Liver (tissue), 8 donors: ENCODE measurements at regions not wholly inside any gene's neighbourhood (a gene's known extent, or its start where the extent isn't known, plus 50 kb on each side); places are given as distances from the start of the nearest gene placed in this dataset.

Experiments used
- DNase-seq: peaks from one replicate; pipeline ENCODE4 v3.0.0-alpha.2; 2017; ENCODE audit warnings: low spot score
- H3K27ac ChIP-seq, 2 donors: one replicate each; pipeline ENCODE4 v1.7.0; 2013; ENCODE audit warnings: inconsistent platforms in 2 of 2, low read length in 2 of 2, control low read depth in 1 of 2, low read depth in 1 of 2, mild to moderate bottlenecking in 1 of 2
- H3K27me3 ChIP-seq, 4 donors: one replicate each; pipeline versions ENCODE4 v1.6.1 to v1.7.0; 2013; ENCODE audit warnings: low read length in 3 of 4, inconsistent platforms in 1 of 4, mild to moderate bottlenecking in 1 of 4, moderate library complexity in 1 of 4; ENCODE audit not compliant: control insufficient read depth in 4 of 4, insufficient read depth in 4 of 4
- H3K36me3 ChIP-seq, 4 donors: one replicate each; pipeline versions ENCODE4 v1.6.1 to v1.7.0; 2013; ENCODE audit warnings: low read length in 3 of 4, mild to moderate bottlenecking in 3 of 4, low read depth in 1 of 4, moderate library complexity in 1 of 4; ENCODE audit not compliant: control insufficient read depth in 4 of 4, insufficient read depth in 3 of 4
- H3K4me1 ChIP-seq, 4 donors: one replicate each; pipeline versions ENCODE4 v1.6.1 to v1.7.0; 2013; ENCODE audit warnings: low read length in 3 of 4, mild to moderate bottlenecking in 3 of 4, moderate library complexity in 1 of 4; ENCODE audit not compliant: control insufficient read depth in 4 of 4, insufficient read depth in 4 of 4
- H3K4me3 ChIP-seq, 3 donors: one replicate each; pipeline versions ENCODE4 v1.6.1 to v1.7.0; 2013; ENCODE audit warnings: low read length in 3 of 3, control low read depth in 1 of 3, low read depth in 1 of 3, mild to moderate bottlenecking in 1 of 3
- H3K9ac ChIP-seq, 2 donors: one replicate each; pipeline ENCODE4 v1.7.0; 2013; ENCODE audit warnings: low read length in 2 of 2, mild to moderate bottlenecking in 2 of 2, moderate library complexity in 2 of 2, control low read depth in 1 of 2, low read depth in 1 of 2
- H3K9me3 ChIP-seq, 4 donors: one replicate each; pipeline versions ENCODE4 v1.6.1 to v1.7.0; 2013; ENCODE audit warnings: low read length in 3 of 4; ENCODE audit not compliant: control insufficient read depth in 4 of 4
- ATF3 ChIP-seq: IDR thresholded peaks from 2 replicates; pipeline ENCODE4 v1.6.1; 2016; ENCODE audit warnings: antibody characterized with exemption
- CTCF ChIP-seq: fragments of 150-350 bp; IDR thresholded peaks from 2 replicates; pipeline ENCODE4 v1.5.1; 2017; ENCODE audit warnings: improper control_type of control experiment, low read depth, low read length; ENCODE audit not compliant: missing input control
- EGR1 ChIP-seq, 2 donors: IDR thresholded peaks; 2 replicates each; pipeline ENCODE4 v1.6.1; 2016 to 2018; ENCODE audit warnings: antibody characterized with exemption in 2 of 2, low read depth in 2 of 2
- FOXA1 ChIP-seq: IDR thresholded peaks from 2 replicates; pipeline ENCODE4 v1.6.1; 2016; ENCODE audit warnings: antibody characterized with exemption
- FOXA2 ChIP-seq: IDR thresholded peaks from 2 replicates; pipeline ENCODE4 v1.6.1; 2016; ENCODE audit warnings: antibody characterized with exemption
- GABPA ChIP-seq, 2 donors: IDR thresholded peaks in 1 of 2; conservative IDR thresholded peaks in 1 of 2; 2 replicates each; pipeline ENCODE4 v1.6.1; 2016; ENCODE audit warnings: antibody characterized with exemption in 2 of 2, mild to moderate bottlenecking in 1 of 2, moderate library complexity in 1 of 2
- HNF4A ChIP-seq, 2 donors: conservative IDR thresholded peaks; 2 replicates each; pipeline ENCODE4 v1.6.1; 2016; ENCODE audit warnings: antibody characterized with exemption in 2 of 2, mild to moderate bottlenecking in 2 of 2
- HNF4G ChIP-seq: IDR thresholded peaks from 2 replicates; pipeline ENCODE4 v1.6.1; 2016; ENCODE audit warnings: antibody characterized with exemption
- JUND ChIP-seq, 2 donors: IDR thresholded peaks; 2 replicates each; pipeline ENCODE4 v1.6.1; 2016; ENCODE audit warnings: antibody characterized with exemption in 2 of 2
- MAX ChIP-seq: IDR thresholded peaks from 2 replicates; pipeline ENCODE4 v1.6.1; 2016; ENCODE audit warnings: antibody characterized with exemption
- NR2F2 ChIP-seq: IDR thresholded peaks from 2 replicates; pipeline ENCODE4 v1.6.1; 2016; ENCODE audit warnings: antibody characterized with exemption
- RAD21 ChIP-seq, 2 donors: IDR thresholded peaks; 2 replicates each; pipeline ENCODE4 v1.6.1; 2016; ENCODE audit warnings: antibody characterized with exemption in 2 of 2, mild to moderate bottlenecking in 2 of 2
- REST ChIP-seq: IDR thresholded peaks from 2 replicates; pipeline ENCODE4 v1.6.1; 2016; ENCODE audit warnings: antibody characterized with exemption, mild to moderate bottlenecking
- RXRA ChIP-seq, 2 donors: IDR thresholded peaks; 2 replicates each; pipeline ENCODE4 v1.6.1; 2017 to 2018; ENCODE audit warnings: antibody characterized with exemption in 2 of 2, mild to moderate bottlenecking in 1 of 2
- SP1 ChIP-seq: IDR thresholded peaks from 2 replicates; pipeline ENCODE4 v1.6.1; 2018; ENCODE audit warnings: antibody characterized with exemption, mild to moderate bottlenecking
- TAF1 ChIP-seq: conservative IDR thresholded peaks from 2 replicates; pipeline ENCODE4 v1.6.1; 2016; ENCODE audit warnings: antibody characterized with exemption, mild to moderate bottlenecking
- YY1 ChIP-seq: IDR thresholded peaks from 2 replicates; pipeline ENCODE4 v1.6.1; 2016; ENCODE audit warnings: antibody characterized with exemption, mild to moderate bottlenecking
- ZBTB33 ChIP-seq: IDR thresholded peaks from 2 replicates; pipeline ENCODE4 v1.6.1; 2016; ENCODE audit warnings: antibody characterized with exemption
- WGBS: extraction: QIAGEN DNeasy Blood & Tissue Kit; methylation state at CpG from one replicate; pipeline ENCODE4 v1.1.7; 2013; 5-methylcytosine and 5-hydroxymethylcytosine counted together
- donor health status: healthy.
- donor health status: healthy.
- donor health status: healthy.
- donor health status: healthy.
- donor health status: healthy.

GRCh38 chr19:27679399-27679798 is 1533.6 kb downstream of the UQCRFS1 start:
- no peak overlapping the region for H3K9ac ChIP-seq
- no peaks in the 10 kb centered on the region for H3K4me1 ChIP-seq
- H3K9me3 ChIP-seq = peaks cover 0 to 4% (median 1%) of the 10 kb centered on the region in 4 donors
- H3K4me3 ChIP-seq = no peak overlapping the region
- H3K27ac ChIP-seq = no peak overlapping the region
- no peak for TF ChIP-seq CTCF
- TF ChIP-seq FOXA2 = no peak
- no peak for TF ChIP-seq HNF4A (conservative IDR thresholded peaks at IDR 0.05)
- no peak for TF ChIP-seq NR2F2
- no peak for TF ChIP-seq HNF4G
- no peak for TF ChIP-seq MAX
- TF ChIP-seq FOXA1 = no peak
- TF ChIP-seq RXRA (IDR thresholded peaks at IDR 0.05) = no peak
- no peak for TF ChIP-seq ATF3
- no peak for TF ChIP-seq ZBTB33
- no peak for TF ChIP-seq YY1
- TF ChIP-seq JUND (IDR thresholded peaks at IDR 0.05) = no peak
- no peak for TF ChIP-seq SP1
- no peak for TF ChIP-seq GABPA (IDR thresholded peaks at IDR 0.05 in 1 of 2, conservative IDR thresholded peaks at IDR 0.05 in 1 of 2)
- no peak for TF ChIP-seq REST
- H3K36me3 ChIP-seq = no peaks in the 10 kb centered on the region
- no peaks in the 10 kb centered on the region for H3K27me3 ChIP-seq
- 72% methylated on average over 8 of the region's 8 CpGs for WGBS
- DNase-seq = no peak

- no peak for DNase-seq
- peaks cover 0 to 8% (median 2%) of the 10 kb centered on the region in 4 donors for H3K9me3 ChIP-seq
- no peak overlapping the region for H3K4me3 ChIP-seq
- no peak overlapping the region for H3K9ac ChIP-seq
- 54% methylated on average over 6 of the region's 6 CpGs for WGBS
- TF ChIP-seq SP1 (no peak), RXRA (IDR thresholded peaks at IDR 0.05) (no peak), EGR1 (IDR thresholded peaks at IDR 0.05; ENCODE audit: low read depth in 2 of 2) (no peak), HNF4G (no peak), TAF1 (no peak), YY1 (no peak), FOXA1 (no peak), REST (no peak), HNF4A (conservative IDR thresholded peaks at IDR 0.05) (no peak), GABPA (IDR thresholded peaks at IDR 0.05 in 1 of 2, conservative IDR thresholded peaks at IDR 0.05 in 1 of 2) (no peak), MAX (no peak), FOXA2 (no peak), RAD21 (IDR thresholded peaks at IDR 0.05) (no peak)
- H3K27ac ChIP-seq = no peak overlapping the region
- H3K36me3 ChIP-seq = no peaks in the 10 kb centered on the region
- H3K27me3 ChIP-seq = no peaks in the 10 kb centered on the region
- H3K4me1 ChIP-seq = no peaks in the 10 kb centered on the region
Measured at GRCh38 chr19:27676877-27677276, 1536.1 kb downstream of the UQCRFS1 start.
